Amniotic stem cell (primary cell): ENCODE measurements at regions not wholly inside any gene's neighbourhood (a gene's known extent, or its start where the extent isn't known, plus 50 kb on each side); places are given as distances from the start of the nearest gene placed in this dataset.
"Not testable (repeated sequence)": the region's sequence is repeated elsewhere in the genome, so short reads cannot be mapped to it uniquely, and the experiment has no call there.

Source experiments
- DNase-seq: peaks from one replicate; lab custom pipeline; 2025; lab: John Stamatoyannopoulos, UW

DNA sequence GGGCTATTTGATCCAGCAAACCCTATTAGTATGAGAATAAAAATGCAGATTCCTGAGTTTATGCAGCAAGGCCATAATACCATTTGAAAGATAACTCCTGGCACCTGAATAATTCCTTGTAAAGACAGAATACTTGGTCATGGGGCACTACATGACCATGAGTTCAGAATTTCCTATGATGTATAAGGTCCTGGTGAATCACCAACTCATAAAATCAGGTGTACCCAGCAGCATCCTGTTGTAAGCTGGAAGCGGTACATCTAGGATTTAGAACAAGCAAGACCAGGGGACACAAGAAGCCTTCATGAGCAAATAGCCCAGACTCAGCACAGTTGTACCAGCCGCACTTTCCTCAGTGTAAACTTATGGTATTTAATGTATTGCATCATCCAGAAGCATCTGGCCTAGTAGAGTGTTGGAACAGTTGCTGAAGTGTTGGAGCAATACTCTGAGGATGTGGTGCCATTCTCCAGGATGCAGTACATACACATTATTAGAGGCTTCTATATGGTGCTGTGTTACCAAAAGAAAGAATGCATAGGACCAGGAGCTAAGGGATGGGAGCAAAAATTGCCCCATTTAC, 233.4 kb downstream of the SQOR start:
- DNase-seq: no peak

DNA sequence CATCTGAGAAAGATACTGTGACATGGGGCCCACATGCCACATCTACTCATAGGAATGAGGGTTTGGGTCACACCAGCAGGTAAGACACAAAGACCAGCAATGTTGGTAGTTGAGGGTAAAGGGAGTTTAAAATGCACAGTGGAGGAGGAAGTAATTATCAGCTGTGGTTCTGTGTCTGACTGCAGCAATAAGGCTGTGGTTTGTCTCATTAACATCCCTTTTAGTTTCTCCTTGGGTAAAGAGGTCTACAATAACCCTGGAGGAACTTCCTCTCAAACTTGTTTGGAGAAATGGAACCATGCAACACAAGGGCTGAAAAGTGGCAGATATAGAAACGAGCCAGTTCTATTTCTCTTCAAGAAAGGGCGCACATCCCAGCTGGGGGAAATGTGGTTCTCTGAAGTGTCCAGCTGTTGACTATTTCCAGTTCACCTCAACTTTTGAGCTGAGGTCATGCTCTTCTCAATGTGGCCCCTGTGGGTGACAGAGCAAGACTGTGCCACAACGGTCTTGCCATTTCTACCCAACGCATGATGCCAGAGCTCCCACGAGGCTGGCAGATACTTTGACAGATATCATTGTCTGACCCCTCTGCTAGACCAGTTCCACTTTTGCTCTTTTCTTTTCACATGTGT, 234.3 kb downstream of the SQOR start:
- no peak for DNase-seq

DNA sequence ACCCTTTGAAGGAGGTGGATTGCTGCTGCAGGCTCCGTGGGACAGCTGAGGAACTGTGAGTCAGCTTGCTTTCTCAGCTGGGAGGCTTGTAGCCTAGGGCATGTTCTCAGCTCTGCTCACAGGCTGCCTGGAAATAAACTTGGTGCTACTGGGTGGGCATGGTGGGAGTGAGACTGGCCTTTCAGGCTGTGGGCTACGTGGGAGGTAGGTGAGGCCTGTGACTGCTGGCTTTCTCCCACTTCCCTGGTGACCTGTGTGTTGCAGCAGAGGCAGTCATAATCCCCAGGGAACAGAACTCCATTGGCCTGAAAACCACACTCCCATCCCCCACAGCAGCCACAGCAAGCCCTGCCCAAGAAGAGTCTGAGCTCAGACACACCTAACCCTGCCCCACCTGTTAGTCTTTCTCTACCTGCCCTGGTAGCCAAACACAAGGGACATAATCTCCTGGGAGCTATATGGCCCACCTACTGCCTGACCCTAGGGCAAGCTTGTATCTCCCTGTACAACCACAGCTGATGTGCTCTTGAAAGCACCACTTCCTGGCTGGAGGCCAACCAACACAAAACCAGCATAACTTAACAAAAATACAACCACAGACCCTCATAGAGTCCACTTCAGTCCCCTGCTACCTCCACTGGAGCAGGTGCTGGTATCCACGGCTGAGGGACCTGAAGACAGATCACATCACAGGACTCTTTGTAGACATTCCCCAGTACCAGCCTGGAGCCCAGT, 236.5 kb downstream of the SQOR start:
- DNase-seq: no peak

DNA sequence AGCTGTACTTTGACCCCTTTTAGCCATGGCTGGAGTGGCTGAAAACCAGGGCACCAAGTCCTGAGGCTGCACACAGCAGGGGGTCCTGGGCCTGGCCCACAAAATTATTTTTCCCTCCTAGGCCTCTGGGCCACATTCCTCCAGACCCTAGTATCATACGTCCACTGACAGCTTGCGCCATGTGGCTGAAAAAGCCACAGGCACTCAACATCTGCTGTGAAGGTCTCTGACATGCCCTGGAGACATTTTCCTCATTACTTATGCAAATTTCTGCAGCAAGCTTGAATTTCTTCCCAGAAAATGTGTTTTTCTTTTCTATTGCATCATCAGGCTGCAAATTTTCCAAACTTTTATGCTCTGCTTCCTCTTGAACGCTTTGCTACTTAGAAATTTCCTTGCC, 239.0 kb downstream of the SQOR start:
- DNase-seq: no peak

DNA sequence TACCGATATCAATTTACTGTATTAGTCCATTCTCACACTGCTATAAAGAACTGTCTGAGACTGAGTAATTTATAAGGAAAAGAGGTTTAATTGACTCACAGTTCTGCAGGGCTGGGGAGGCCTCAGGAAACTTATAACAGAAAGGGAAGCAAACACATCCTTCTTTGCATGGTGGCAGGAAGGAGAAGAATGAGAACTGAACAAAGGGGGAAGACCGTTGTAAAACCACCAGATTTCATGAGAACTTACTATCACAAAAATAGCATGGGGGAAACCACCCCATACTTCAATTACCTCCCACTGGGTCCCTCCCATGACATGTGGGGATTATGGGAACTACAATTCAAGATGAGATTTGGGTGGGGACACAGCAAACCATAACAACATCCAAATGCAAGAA, 239.7 kb downstream of the SQOR start:
- not testable (repeated sequence) for DNase-seq

DNA sequence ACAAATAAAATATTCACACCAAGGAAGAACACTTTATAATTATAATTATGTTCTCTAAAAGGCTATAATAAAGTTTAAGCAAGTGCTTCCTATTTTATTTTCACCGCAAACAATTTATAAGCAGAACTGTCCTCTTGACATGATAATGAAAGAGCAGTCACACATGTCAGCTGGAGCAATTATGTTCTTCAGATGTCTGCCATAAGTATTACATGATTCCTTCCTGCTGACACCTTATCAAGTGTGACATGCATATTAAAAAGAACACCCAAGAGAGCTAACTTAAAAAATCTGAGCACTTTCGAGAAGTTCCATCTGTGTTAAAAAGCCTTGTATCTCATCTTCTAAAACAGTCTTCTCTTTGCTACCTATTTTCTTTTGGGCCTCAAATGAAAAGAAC, 249.5 kb downstream of the SQOR start:
- DNase-seq: no peak

DNA sequence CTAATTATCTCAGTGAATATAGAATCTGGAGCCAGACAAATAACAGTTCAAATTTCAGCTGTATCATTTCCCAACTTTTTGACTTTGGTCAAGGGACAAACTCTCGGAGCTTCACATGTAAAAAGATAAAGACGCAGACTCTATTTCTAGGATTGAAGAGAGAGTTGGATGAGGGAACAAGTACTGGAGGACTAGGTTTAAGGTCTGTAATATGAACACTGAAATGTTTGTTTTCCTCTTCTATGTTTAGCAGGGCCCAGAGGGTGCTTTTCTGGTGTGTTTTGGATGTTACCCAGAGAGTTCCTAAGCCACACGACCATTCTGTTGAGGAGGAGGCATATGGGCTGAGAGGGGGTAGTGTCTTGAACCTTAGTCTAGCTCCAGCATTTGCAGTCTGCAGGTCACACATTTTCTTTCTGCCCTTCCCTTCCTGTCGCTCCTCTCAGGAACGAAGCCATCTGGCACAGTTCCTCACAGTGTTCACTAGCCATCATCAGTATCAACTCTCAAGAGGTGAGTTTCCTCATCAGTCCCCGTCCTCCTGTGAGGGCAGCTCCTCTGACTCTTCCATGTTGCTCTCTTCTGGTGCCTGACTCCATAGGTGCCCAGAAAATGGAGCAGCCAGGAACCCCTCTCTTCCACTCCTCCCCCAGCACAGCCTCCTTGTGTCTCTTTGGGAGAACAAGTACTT, 250.1 kb downstream of the SQOR start:
- DNase-seq: no peak

DNA sequence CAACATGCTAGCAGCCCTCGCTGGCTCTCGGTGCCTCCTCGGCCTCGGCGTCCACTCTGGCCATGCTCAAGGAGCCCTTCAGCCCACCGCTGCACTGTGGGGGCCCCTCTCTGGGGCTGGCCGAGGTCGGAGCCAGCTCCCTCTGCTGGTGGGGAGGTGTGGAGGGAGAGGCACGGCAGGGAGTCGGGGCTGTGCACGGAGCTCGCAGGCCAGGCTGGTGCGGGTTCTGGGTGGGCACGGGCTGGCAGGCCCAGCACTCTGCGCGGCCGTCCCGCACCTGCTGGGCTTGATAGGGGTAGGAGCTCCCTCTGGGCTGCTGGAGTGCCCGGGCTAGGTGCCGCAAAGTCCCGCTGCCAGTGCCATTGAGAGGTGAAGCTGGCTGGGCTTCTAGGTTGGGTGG, 251.0 kb downstream of the SQOR start:
- DNase-seq: no peak

DNA sequence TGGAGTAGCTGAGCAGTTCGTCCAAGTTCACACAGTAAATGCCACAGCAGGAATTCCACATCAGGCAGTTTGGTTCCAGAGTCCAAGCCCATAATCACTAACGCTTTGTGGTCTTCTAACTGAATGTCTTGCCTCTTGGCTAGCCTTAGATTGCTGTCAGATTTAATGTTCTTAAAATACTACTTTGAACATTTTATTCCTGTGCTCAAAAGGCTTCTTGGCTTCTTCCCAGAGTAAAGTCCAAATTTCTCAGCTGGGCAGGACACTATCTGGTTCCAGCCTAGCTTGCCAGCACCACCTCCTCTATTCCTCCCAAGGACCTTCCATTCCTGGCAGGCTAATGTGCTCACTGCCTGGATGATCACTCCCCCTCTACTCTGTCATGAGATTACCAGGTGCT, 256.9 kb downstream of the SQOR start:
- DNase-seq: no peak

DNA sequence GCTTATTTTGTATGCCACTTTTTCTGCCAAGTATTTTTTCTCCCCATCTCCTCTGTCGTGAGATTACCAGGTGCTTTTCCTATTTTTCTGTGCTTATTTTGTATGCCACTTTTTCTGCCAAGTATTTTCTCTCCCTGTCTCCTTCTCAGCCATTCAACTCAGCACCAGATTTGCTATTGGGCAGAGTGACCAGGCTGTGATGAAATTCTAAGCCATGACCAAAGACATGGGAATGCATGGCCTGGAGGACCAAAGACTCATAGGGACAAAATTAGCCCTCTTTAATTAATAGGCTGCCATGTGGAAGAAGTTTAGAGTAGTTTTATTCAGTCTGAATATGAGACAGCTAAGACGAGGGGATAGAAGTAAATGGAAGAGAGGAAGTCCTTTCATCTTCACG, 257.4 kb downstream of the SQOR start:
- DNase-seq: no peak

DNA sequence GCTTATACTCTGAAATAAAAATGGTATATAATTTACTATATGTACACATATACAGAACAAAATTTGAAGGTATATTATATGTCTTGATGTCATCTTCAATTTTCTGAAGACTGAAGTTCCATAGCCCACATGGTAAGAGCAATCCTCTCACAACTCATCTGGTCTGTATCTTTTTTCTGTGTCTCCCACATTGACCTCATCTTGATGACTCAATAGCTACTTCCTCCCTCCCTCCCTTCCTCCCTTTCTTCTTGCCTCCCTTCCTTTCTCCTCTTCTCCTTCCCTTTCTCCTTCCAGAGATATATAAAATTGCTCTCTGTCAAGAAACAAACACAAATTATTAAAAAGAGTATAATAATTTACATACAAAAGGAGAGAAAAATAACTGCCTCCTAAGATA, 268.5 kb downstream of the SQOR start:
- DNase-seq: no peak

DNA sequence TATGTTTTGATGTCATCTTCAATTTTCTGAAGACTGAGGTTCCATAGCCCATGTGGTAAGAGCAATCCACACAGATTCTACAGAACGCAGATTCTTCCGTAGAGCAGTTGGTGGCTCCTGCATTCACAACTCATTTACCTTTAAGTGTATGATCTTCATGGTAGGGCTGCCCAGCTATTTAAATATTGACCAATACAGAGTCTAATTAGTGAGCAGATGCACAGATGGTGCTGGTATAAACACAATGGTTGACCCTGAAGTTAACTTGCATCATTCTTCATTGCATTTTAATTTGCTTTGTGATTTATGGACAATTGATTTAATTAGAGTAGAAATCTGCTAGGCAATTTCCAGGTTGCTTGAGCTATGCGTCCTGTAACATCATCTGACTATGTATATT, 269.2 kb downstream of the SQOR start:
- no peak for DNase-seq

DNA sequence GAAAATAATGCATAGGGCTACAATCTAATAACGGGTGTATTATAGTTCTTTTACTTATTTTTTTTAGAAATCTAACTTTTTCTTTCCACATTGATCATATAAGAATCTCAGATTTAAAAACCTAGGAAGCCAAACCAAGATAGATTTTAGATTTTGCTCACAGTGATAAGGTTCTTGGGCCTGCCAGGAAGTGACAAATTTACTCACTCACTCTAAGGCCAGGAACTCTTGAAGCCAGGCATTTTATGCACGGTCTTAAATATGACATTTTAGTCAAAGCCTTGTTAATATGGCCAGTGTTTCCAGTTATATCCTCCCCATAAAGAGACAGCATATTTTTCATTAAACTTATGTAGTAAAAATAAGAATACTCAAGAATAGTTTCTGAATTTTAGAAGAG, 271.4 kb downstream of the SQOR start:
- DNase-seq: no peak

DNA sequence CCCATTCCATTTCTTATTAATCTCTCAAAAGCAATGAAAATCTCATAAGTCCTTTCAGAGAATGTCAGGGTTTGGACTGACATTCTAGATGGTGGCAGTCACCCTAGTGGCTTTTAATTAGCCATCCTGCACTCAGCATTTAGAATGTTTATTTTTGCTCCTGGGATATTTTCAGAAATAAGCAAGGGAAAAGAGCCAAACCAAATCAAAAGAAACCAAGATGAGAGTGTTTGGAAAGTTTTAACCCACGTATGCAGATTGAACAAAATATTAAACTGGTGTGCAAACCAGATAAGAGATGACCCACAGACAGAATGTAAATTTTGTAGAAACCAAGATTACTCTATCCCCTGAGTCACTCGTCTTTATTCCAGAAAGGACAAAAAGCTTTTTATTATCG, 275.8 kb downstream of the SQOR start:
- DNase-seq: no peak

DNA sequence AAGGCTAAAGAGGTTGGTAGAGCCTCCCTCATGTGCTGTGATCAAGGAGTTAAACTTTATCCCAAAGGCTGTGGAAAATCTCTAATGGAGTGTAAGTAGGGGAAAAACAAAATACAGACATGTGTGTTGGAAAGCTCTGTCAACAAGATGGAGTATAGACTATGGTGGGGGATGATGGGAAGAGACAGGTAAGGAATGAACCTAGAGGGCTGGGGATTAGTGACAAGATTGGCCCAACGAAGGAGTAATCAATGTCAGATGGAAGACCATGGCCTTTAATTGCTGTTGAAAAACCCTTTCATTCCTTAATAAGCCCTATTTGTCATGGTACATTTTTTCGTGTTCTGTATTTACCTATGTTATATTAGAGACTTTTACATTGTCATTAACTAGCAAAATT, 278.6 kb downstream of the SQOR start:
- no peak for DNase-seq

DNA sequence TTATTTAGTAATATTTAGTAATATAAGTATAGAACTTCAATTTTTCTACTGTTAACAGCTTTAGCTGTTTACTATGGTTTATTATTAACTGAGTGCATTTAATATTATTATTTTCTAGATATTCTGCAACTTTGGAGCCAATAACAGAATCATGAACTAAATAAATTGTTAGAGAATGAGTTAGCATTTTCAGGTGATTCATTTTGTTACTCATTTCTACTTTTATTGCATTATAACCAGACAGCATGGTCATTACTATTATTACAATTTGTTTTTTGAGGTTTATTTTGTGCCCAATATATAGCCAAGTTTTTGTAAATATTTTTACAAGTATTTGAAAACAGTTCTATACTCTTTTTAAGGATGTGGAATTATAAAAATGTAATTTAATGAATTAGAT, 279.6 kb downstream of the SQOR start:
- DNase-seq: no peak

DNA sequence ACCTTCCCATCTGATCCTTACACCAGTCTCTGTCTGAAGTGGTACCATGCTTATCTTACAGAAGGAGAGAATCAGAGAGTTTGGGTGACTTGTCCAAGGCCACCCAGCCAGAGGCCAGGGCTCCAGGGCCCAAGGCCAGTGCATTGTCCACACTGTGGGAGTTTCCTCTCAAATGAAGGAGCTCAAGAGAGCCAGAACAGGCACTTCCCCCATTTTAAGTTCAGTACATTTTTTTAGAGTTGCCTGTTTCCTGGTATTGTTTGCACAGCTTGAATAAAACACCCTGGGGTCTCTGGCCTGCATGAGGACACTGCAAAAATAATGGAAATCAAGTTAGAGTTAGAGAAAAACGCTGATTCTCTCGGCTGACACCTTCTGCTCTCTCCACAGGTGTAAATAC, 284.0 kb downstream of the SQOR start:
- no peak for DNase-seq

DNA sequence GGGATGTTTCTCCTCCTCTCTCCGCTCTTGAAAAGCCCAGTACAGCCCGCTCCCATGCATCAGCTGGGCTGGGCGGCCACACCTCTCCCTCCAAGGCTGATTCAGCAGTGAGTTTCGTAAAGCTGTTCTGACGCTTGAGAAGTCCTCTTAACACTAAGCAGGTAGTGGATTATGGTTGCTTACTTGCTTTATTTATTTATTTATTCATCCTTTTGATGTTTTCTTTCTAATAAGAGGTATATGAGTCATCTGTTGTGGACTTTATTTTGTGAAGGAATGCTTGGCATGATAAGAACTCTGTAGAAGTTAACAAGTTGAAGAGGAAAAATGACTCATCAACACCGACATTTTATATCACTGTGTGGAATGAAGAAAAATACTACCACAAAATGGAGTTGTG, 285.0 kb downstream of the SQOR start:
- no peak for DNase-seq

DNA sequence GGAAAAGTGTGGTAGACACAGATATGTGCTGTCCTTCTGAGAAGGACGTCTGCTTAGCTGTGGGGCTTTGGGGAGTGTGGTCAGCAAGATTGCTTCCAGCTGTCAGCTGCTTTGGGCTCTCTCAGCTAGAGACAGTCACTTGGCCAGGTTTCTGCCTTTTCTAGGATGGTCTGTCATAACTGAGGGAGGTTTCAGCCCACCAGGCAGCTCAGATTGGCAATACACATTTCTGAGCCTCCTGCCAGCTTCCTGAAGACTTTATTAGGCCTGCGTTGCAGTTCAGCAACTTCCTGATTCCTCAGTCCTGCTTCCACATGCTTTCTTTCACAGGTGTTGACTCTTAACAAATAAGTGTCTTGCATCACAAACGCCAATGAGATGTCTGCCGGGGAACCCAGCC, 286.5 kb downstream of the SQOR start:
- no peak for DNase-seq

DNA sequence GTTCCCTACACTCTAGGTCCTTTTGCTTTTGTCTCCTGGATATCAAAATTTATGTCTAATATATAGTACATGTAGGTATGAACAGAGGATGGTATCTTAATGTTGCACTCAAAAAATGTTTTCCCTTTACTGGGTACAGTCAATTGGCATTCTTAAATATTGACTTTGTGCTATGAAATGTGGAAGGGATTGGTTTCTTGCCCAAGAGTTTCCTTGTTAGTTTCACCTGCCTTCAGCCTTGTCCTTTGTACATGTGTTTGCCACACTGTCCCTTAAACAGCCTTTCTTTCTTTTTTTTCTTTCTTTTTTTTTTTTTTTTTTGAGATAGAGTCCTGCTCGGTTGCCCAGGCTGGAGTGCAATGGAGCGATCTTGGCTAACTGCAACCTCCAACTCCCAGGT, 287.1 kb downstream of the SQOR start:
- DNase-seq: no peak

DNA sequence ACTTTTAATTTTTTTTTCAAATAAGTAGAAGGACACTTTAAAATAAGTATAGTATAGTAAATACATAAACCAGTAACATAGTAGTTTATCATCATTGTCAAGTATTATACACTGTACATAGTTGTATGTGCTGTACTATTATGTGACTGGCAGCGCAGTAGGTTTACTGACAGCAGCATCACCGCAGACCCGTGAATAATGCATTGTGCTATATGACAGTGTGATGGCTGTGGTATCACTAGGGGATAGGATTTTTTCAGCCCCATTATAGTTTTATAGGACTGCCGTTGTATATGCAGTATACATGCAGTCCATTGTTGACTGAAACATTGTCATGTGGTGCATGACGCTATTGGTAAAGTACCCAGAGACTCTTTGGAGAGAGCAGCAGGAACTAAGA, 306.5 kb downstream of the SQOR start:
- DNase-seq: no peak

DNA sequence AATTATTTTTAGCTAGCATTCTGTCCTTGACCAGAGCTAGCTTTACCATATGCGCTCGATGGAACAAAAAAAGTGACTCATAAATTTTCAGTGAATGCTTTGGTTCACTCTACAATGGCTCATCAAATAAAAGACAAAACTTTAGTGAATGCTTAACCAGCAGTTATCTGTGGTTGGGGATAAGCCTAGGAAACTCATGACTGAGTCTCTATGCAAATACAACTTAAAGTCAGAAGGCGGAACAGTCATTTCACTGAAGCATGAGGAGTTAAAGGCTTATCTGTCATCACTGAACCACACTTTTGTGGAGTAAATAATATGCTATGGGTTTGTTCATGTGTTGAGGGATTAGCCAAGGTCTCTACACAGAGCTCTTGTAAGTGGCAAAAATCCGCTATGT, 308.4 kb downstream of the SQOR start:
- no peak for DNase-seq

DNA sequence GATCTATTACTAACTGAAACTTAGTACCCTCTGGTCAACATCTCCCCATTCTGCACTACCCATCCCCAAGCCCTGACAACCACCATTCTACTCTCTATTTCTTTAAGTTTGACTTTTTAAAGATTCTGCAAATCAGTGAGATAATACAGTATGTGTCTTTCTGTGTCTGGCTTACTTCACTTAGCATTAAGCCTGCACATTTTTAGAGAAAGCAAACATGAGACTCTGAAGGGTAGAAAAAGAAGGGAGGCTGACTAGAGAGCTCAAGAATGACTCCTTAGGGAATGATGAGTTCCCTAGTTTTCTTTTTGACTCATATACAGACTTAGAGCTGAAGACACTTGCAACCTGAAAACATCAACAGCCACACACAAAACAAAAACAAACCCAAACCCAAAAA, 311.3 kb downstream of the SQOR start:
- DNase-seq: no peak
